ENCODE measurements at regions not wholly inside any gene's neighbourhood (a gene's known extent, or its start where the extent isn't known, plus 50 kb on each side); places are given as distances from the start of the nearest gene placed in this dataset.

DNA sequence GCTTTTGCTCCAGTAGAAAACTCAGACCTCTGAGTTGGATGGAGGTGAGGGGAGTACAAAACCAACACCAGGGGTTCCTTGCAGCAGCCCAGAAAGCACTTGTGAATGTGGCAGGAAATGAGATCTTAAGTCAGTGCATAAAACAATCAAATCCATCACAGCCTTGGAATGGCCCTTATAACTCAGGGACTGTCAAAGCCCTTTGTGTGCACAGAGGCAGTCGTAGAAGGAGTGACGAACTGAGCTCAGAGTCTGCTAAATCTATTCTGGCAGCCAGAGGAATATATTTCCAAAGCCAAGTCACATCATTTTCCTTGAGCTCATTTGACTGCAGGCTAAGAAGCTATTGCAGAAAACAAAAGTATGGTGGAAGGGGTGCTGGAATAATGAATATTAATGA is 676.6 kb downstream of the DHX35 start (continued):
- TF ChIP-seq SP1 (CRISPR knock-in tag; conservative IDR thresholded peaks at IDR 0.05) = no peak
- no peak for TF ChIP-seq TCF7 (CRISPR knock-in tag; IDR thresholded peaks at IDR 0.05; ENCODE audit: low read depth)
- TF ChIP-seq, protein P1, sequence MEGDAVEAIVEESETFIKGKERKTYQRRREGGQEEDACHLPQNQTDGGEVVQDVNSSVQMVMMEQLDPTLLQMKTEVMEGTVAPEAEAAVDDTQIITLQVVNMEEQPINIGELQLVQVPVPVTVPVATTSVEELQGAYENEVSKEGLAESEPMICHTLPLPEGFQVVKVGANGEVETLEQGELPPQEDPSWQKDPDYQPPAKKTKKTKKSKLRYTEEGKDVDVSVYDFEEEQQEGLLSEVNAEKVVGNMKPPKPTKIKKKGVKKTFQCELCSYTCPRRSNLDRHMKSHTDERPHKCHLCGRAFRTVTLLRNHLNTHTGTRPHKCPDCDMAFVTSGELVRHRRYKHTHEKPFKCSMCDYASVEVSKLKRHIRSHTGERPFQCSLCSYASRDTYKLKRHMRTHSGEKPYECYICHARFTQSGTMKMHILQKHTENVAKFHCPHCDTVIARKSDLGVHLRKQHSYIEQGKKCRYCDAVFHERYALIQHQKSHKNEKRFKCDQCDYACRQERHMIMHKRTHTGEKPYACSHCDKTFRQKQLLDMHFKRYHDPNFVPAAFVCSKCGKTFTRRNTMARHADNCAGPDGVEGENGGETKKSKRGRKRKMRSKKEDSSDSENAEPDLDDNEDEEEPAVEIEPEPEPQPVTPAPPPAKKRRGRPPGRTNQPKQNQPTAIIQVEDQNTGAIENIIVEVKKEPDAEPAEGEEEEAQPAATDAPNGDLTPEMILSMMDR (IDR thresholded peaks at IDR 0.05) = no peak
- TF ChIP-seq, protein P2, sequence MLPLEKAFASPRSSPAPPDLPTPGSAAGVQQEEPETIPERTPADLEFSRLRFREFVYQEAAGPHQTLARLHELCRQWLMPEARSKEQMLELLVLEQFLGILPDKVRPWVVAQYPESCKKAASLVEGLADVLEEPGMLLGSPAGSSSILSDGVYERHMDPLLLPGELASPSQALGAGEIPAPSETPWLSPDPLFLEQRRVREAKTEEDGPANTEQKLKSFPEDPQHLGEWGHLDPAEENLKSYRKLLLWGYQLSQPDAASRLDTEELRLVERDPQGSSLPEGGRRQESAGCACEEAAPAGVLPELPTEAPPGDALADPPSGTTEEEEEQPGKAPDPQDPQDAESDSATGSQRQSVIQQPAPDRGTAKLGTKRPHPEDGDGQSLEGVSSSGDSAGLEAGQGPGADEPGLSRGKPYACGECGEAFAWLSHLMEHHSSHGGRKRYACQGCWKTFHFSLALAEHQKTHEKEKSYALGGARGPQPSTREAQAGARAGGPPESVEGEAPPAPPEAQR (CRISPR knock-in tag; IDR thresholded peaks at IDR 0.05) = no peak

DNA sequence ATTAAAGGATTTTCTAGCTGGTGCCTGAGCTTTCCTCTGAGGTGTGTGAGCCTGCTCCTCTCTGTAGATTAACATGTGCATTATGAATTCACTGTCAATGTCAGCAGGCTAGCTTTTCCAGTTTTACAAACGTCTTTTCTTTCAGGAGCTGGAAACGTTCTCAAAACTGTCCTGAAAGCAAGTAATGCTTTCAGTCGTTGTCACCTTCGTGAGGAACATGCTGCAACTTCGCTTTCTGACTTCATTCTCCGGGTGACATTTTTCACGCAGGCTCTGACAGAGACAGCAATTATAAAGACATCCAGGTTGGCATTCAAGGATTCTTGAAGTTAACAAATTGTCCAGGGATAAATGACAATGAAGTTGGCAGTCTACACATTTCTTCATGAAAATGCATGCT is 671.5 kb downstream of the DHX35 start:
- ATAC-seq = no peak
- Mint-ChIP-seq H3K9me3 (no peaks in the 10 kb centered on the region), H3K36me3 (no peaks in the 10 kb centered on the region), H3K27ac (no peak overlapping the region), H3K4me3 (no peak overlapping the region), H3K27me3 (ENCODE audit: low read depth) (no peaks in the 10 kb centered on the region), H3K4me1 (peaks cover 3% of the 10 kb centered on the region)
- TF ChIP-seq JUN (CRISPR knock-in tag; IDR thresholded peaks at IDR 0.05) = no peak
- no peak for TF ChIP-seq FOXP1 (CRISPR knock-in tag; IDR thresholded peaks at IDR 0.05; ENCODE audit: borderline replicate concordance)
- CTCF ChIA-PET = interaction anchor here (0.9 to 1.3 kb wide), 2 partner anchors 25 to 365 kb away, joined by 3 read pairs; no protein-coding TSS in a partner anchor
- POLR2A ChIA-PET = no interaction called here
- DNase-seq (ENCODE audit: low spot score) = no peak

DNA sequence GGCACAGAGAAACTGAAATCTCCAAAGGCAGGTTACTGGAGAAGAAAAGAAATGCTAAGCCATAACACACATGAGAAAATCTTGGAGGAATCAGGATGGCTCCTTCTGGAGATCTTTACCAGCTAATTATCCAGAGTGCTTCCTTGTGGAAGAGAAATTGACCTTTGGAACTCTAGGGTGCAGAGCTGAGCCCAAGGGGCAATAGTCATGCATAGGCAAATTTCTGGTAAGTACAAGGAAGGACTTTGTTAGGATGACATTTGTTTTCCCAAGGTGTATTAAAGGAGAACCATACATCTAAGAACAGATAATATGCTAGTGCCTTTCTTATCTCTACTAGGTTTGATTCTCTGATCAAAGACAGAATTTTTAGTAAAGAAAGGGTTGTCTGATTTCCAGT is 670.6 kb downstream of the DHX35 start:
- H3K4me1 Mint-ChIP-seq = no peaks in the 10 kb centered on the region
- H3K9me3 Mint-ChIP-seq = no peaks in the 10 kb centered on the region
- no peaks in the 10 kb centered on the region for H3K27me3 Mint-ChIP-seq (ENCODE audit: low read depth)
- H3K4me3 Mint-ChIP-seq = no peak overlapping the region
- H3K27ac Mint-ChIP-seq = no peak overlapping the region
- DNase-seq (ENCODE audit: low spot score) (no peak), ATAC-seq (no peak)
- POLR2A ChIA-PET = no interaction called here
- H3K36me3 Mint-ChIP-seq = no peaks in the 10 kb centered on the region
- CTCF ChIA-PET = interaction anchor here (0.9 kb wide), 1 partner anchor 364 kb away, joined by 3 read pairs; no protein-coding TSS in a partner anchor
- TF ChIP-seq GRHL2 (CRISPR knock-in tag; IDR thresholded peaks at IDR 0.05; ENCODE audit: insufficient replicate concordance, severe bottlenecking) (no peak), NFATC4 (CRISPR knock-in tag; IDR thresholded peaks at IDR 0.05) (no peak), RELA (CRISPR knock-in tag; IDR thresholded peaks at IDR 0.05; ENCODE audit: borderline replicate concordance) (no peak), CREM (CRISPR knock-in tag; IDR thresholded peaks at IDR 0.05) (no peak), TEAD4 (CRISPR knock-in tag; IDR thresholded peaks at IDR 0.05) (no peak), ZNF671 (CRISPR knock-in tag; IDR thresholded peaks at IDR 0.05) (no peak), ZBTB21 (CRISPR knock-in tag; IDR thresholded peaks at IDR 0.05; ENCODE audit: borderline replicate concordance) (no peak), JUN (CRISPR knock-in tag; IDR thresholded peaks at IDR 0.05) (no peak), FOXJ3 (CRISPR knock-in tag; IDR thresholded peaks at IDR 0.05; ENCODE audit: borderline replicate concordance) (no peak), ATF1 (CRISPR knock-in tag; IDR thresholded peaks at IDR 0.05) (no peak), ELF4 (CRISPR knock-in tag; IDR thresholded peaks at IDR 0.05; ENCODE audit: low read depth) (no peak), ZNF396 (CRISPR knock-in tag; IDR thresholded peaks at IDR 0.05; ENCODE audit: borderline replicate concordance) (no peak)
- TF ChIP-seq, protein P3, sequence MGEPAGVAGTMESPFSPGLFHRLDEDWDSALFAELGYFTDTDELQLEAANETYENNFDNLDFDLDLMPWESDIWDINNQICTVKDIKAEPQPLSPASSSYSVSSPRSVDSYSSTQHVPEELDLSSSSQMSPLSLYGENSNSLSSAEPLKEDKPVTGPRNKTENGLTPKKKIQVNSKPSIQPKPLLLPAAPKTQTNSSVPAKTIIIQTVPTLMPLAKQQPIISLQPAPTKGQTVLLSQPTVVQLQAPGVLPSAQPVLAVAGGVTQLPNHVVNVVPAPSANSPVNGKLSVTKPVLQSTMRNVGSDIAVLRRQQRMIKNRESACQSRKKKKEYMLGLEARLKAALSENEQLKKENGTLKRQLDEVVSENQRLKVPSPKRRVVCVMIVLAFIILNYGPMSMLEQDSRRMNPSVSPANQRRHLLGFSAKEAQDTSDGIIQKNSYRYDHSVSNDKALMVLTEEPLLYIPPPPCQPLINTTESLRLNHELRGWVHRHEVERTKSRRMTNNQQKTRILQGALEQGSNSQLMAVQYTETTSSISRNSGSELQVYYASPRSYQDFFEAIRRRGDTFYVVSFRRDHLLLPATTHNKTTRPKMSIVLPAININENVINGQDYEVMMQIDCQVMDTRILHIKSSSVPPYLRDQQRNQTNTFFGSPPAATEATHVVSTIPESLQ (CRISPR knock-in tag; IDR thresholded peaks at IDR 0.05) = no peak
- TF ChIP-seq, protein P4, sequence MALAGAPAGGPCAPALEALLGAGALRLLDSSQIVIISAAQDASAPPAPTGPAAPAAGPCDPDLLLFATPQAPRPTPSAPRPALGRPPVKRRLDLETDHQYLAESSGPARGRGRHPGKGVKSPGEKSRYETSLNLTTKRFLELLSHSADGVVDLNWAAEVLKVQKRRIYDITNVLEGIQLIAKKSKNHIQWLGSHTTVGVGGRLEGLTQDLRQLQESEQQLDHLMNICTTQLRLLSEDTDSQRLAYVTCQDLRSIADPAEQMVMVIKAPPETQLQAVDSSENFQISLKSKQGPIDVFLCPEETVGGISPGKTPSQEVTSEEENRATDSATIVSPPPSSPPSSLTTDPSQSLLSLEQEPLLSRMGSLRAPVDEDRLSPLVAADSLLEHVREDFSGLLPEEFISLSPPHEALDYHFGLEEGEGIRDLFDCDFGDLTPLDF (CRISPR knock-in tag; IDR thresholded peaks at IDR 0.05) = no peak
- TF ChIP-seq, protein P5, sequence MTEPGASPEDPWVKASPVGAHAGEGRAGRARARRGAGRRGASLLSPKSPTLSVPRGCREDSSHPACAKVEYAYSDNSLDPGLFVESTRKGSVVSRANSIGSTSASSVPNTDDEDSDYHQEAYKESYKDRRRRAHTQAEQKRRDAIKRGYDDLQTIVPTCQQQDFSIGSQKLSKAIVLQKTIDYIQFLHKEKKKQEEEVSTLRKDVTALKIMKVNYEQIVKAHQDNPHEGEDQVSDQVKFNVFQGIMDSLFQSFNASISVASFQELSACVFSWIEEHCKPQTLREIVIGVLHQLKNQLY (CRISPR knock-in tag; IDR thresholded peaks at IDR 0.05) = no peak
- TF ChIP-seq, protein P6, sequence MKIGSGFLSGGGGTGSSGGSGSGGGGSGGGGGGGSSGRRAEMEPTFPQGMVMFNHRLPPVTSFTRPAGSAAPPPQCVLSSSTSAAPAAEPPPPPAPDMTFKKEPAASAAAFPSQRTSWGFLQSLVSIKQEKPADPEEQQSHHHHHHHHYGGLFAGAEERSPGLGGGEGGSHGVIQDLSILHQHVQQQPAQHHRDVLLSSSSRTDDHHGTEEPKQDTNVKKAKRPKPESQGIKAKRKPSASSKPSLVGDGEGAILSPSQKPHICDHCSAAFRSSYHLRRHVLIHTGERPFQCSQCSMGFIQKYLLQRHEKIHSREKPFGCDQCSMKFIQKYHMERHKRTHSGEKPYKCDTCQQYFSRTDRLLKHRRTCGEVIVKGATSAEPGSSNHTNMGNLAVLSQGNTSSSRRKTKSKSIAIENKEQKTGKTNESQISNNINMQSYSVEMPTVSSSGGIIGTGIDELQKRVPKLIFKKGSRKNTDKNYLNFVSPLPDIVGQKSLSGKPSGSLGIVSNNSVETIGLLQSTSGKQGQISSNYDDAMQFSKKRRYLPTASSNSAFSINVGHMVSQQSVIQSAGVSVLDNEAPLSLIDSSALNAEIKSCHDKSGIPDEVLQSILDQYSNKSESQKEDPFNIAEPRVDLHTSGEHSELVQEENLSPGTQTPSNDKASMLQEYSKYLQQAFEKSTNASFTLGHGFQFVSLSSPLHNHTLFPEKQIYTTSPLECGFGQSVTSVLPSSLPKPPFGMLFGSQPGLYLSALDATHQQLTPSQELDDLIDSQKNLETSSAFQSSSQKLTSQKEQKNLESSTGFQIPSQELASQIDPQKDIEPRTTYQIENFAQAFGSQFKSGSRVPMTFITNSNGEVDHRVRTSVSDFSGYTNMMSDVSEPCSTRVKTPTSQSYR (CRISPR knock-in tag; IDR thresholded peaks at IDR 0.05) = no peak

All from WTC11 (cell line).